Activated naive CD4-positive, alpha-beta T cell treated with anti-CD3 and anti-CD28 coated beads, Interleukin-2, amount 50 U/mL, for 24 hours (primary cell): ENCODE measurements at regions not wholly inside any gene's neighbourhood (a gene's known extent, or its start where the extent isn't known, plus 50 kb on each side); places are given as distances from the start of the nearest gene placed in this dataset.

Source experiments
- H3K27ac Mint-ChIP-seq: one replicate; pipeline ENCODE4 v1.8.0; 2021; ENCODE audit warnings: mild to moderate bottlenecking, mixed read lengths
- H3K27me3 Mint-ChIP-seq: one replicate; pipeline ENCODE4 v1.8.0; 2021; ENCODE audit warnings: mixed read lengths
- H3K36me3 Mint-ChIP-seq: one replicate; pipeline ENCODE4 v1.8.0; 2021; ENCODE audit warnings: mixed read lengths
- H3K4me1 Mint-ChIP-seq: one replicate; pipeline ENCODE4 v1.8.0; 2021; ENCODE audit warnings: mixed read lengths
- H3K4me3 Mint-ChIP-seq: one replicate; pipeline ENCODE4 v1.8.0; 2021; ENCODE audit warnings: mild to moderate bottlenecking, mixed read lengths
- H3K9me3 Mint-ChIP-seq: one replicate; pipeline ENCODE4 v1.8.0; 2021; ENCODE audit warnings: mixed read lengths

DNA sequence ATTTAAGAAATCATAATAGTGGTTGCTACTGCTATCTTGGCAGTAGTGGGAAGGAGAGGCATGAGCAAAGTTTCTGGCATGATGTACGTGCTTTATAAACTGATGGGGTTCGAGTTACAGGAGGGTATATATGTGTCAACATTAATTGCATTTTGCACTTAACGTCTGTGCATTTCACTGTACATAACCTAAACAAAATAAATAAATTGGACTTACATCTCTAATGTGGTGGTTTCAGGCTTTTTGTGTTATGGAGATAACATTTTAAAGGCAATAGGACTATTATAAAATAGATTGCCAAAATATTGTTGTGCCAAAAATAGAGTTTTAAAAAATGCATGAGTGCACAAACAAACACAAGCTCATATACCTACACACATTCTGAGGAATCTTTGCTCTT lies 1001.1 kb upstream of the GJE1 start:
- no peak overlapping the region for H3K4me3 Mint-ChIP-seq
- H3K9me3 Mint-ChIP-seq = no peaks in the 10 kb centered on the region
- H3K27me3 Mint-ChIP-seq = no peaks in the 10 kb centered on the region
- no peaks in the 10 kb centered on the region for H3K4me1 Mint-ChIP-seq
- no peak overlapping the region for H3K27ac Mint-ChIP-seq
- H3K36me3 Mint-ChIP-seq = no peaks in the 10 kb centered on the region

DNA sequence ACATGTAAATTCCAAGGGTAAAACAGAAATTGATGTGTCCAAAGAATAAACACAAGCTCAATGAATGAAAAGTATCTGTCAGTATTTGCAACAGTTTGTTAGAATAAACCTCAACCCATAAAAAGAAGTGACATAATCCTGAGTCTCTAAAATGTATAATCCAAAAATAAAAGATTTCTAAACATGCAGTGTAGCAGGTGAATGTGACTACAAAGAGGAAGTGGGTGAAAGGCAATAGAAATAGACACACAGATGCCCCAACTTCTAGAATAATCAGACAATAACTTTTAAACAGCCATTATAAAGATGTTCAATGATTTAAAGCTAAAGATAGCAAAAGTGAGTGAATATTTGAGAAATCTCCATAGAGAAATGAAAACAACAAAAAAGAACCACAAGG lies 1009.2 kb upstream of the GJE1 start:
- Mint-ChIP-seq H3K36me3 (no peaks in the 10 kb centered on the region), H3K27ac (no peak overlapping the region), H3K4me3 (no peak overlapping the region), H3K4me1 (no peaks in the 10 kb centered on the region), H3K27me3 (peaks cover 2% of the 10 kb centered on the region), H3K9me3 (no peaks in the 10 kb centered on the region)

DNA sequence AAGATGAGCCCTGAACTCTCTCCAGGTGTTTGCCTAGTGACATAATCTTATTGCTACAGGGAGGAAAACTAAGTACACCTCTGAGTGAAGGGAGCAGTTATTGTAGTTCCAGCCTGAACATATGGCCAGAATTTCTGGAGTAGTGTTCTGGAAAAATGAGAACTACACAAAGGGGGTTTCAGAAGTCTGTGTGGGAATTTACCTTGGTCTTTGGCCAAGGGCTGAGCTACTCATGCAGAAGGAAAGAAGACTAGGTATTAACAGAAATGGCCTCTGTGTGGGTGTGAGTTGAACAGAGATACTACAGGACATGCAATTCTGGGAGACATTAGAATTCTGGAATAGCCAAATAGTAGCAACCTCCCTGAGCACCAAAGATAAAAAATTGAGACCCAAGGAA lies 1009.7 kb upstream of the GJE1 start:
- H3K27me3 Mint-ChIP-seq = peaks cover 2% of the 10 kb centered on the region
- H3K36me3 Mint-ChIP-seq = no peaks in the 10 kb centered on the region
- H3K4me3 Mint-ChIP-seq = no peak overlapping the region
- no peaks in the 10 kb centered on the region for H3K9me3 Mint-ChIP-seq
- no peaks in the 10 kb centered on the region for H3K4me1 Mint-ChIP-seq
- no peak overlapping the region for H3K27ac Mint-ChIP-seq

DNA sequence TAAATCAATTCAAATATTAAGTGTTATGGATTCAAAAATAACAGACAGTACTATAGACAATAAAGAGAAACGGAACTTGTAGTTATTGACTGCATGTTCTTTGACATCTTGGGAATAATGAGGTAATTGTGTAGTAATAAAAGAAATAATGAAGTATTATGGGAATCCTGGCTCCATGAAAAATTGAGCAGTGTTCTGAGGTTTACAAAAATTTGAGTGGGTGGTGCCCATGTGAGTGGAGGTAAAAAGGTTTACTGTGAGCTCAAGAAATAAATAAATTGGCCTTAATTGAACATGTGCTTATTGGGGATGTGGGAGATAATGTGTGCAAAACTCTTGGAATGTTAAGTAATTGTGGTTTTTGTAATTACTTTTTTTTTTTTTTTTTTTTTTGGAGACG lies 1013.7 kb upstream of the GJE1 start:
- Mint-ChIP-seq H3K4me1 (no peaks in the 10 kb centered on the region), H3K27ac (no peak overlapping the region), H3K9me3 (no peaks in the 10 kb centered on the region), H3K4me3 (no peak overlapping the region), H3K36me3 (no peaks in the 10 kb centered on the region), H3K27me3 (peaks cover 2% of the 10 kb centered on the region)

DNA sequence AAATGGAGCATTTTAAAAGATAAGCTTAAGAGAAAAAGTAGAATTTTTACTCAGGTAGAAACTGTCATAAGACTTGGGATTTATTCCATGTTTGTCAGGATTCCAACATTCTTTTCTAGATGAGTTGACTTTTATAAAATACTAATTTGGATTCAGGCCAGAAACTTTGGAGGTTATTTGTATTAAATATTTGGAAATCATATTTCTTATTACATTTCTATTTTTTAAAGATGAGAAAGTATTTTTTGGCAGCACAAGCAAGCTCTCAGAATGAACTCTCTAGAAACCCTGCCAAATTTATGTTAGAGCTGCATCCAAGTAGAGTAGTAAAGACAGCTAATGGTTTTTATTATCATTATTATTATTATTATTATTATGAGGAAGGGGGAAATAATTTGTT lies 1014.9 kb upstream of the GJE1 start:
- Mint-ChIP-seq H3K4me1 (no peaks in the 10 kb centered on the region), H3K36me3 (no peaks in the 10 kb centered on the region), H3K27ac (no peak overlapping the region), H3K27me3 (peaks cover 3% of the 10 kb centered on the region), H3K4me3 (no peak overlapping the region), H3K9me3 (no peaks in the 10 kb centered on the region)

DNA sequence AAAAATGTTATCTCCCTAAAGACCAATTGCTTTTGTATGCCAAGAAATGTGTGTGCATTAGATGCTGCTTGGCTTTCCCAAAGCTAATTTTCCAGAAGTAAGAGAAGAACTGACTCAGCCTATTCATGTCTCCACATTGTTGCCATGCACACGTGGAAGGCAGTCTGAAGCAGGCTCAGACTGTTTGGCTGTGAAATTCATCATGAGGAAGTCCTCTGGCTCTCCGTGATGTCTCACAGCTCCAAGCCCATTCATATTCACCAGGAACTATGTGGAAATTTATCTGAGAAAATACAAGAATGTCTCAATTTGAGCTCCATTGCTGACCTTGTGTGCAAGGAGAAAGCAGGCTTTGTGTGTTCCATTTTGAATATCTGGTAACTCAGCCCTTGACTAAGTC lies 1022.2 kb upstream of the GJE1 start:
- Mint-ChIP-seq H3K36me3 (no peaks in the 10 kb centered on the region), H3K4me3 (no peak overlapping the region), H3K4me1 (no peaks in the 10 kb centered on the region), H3K27ac (no peak overlapping the region), H3K27me3 (peaks cover 2% of the 10 kb centered on the region), H3K9me3 (no peaks in the 10 kb centered on the region)

DNA sequence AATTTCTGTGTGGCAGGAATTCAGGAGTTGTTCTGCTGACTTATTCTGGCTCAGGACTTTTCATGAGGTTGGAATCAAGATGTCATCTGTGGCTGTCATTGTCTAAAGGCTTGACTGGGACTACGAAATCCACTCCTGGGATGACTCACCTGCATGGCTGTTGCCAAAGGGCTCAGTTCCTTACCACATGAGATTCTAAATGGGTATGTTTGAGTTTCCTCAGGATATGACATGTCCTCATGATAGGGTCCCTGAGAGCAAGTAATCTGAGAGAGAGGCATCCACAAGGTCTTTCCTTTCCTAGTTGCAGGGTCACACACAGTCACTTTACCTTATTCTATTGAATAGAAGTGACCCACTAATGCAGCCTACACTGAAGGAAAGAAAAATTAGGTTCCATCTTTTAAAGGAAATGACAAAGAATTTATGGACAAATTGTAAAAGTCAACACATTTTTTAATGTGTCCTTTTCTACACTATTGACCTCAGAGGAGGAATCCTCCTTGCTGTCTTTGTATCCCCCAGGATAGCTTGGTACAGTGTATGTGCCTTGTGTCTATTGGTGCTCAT lies 1025.0 kb upstream of the GJE1 start:
- Mint-ChIP-seq H3K36me3 (no peaks in the 10 kb centered on the region), H3K27ac (no peak overlapping the region), H3K27me3 (no peaks in the 10 kb centered on the region), H3K4me3 (no peak overlapping the region), H3K9me3 (no peaks in the 10 kb centered on the region), H3K4me1 (no peaks in the 10 kb centered on the region)

DNA sequence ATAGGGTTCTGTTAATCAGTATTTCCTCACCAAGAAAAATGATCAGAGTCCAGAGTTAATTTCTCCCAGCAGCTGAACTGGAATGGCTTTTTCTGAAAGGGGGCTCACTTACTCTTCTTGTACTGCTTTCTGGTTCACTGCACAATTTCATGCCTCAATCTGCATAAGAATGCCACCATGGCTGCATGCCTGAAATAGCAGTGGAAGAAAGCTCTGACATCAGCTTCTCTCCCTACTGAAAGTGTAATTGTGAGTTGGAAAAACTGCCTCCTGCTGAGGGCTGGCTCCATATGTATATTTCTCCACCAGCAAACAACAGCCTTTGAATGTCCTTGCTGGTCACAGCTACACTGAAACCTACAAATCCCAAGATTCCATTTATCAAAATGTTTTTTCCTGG lies 1027.2 kb upstream of the GJE1 start:
- Mint-ChIP-seq H3K27ac (no peak overlapping the region), H3K36me3 (no peaks in the 10 kb centered on the region), H3K9me3 (no peaks in the 10 kb centered on the region), H3K27me3 (peaks cover 3% of the 10 kb centered on the region), H3K4me1 (no peaks in the 10 kb centered on the region), H3K4me3 (no peak overlapping the region)

DNA sequence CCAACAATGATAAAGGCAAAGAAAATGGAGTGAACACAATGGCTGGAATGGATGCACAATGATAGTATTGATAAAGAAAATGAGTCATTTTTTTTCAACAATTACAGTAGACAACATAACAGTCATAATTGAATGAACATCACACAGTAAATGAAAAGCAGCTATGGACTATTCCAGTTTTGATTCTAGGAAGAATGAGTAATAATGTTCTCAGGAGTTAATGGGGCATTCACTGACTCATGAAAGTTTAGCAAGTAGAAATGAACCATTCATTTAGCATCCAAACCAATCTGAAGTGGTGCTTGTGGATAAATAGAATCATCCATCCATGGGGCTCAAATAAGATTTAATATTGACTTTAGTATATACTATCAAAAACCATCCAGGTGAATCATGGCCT lies 1029.5 kb upstream of the GJE1 start:
- Mint-ChIP-seq H3K4me1 (no peaks in the 10 kb centered on the region), H3K9me3 (no peaks in the 10 kb centered on the region), H3K27ac (no peak overlapping the region), H3K36me3 (no peaks in the 10 kb centered on the region), H3K27me3 (peaks cover 6% of the 10 kb centered on the region), H3K4me3 (no peak overlapping the region)

DNA sequence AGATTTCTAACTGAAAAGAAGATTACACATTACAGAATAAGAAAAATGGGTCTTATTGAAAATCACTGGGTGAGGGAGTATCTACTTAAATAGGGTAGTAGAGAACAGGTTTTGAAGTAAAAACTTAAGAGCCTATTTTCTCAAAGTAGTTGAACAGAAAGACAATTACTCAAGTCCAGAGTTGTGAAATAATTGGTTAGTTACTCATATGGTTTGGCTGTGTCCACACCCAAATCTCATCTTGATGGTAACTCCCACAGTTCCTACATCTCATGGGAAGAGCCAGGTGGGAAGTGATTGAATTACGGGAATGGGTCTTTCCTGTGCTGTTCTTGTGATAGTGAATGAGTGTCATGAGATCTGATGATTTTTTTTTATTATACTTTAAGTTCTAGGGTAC lies 1035.3 kb upstream of the GJE1 start:
- no peak overlapping the region for H3K27ac Mint-ChIP-seq

DNA sequence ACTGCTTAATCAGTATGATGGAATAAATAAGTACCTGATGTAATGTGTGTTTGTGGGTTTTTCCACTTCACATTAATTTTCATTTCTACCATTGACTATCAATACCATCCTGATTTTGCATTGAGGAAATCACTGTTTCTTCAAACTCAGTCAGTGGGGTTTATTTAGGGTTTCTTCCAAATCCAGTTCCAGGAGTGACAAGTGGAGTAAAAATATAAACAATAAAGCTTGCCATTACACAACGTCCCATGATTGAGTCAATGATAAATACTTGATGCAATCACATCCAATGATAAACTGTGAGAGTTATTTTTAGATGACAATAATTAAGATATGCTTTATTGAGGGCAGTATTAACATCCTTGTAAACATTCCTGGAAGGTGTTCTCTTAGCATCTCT lies 1037.4 kb upstream of the GJE1 start:
- Mint-ChIP-seq H3K4me1 (no peaks in the 10 kb centered on the region), H3K9me3 (no peaks in the 10 kb centered on the region), H3K36me3 (no peaks in the 10 kb centered on the region), H3K27ac (no peak overlapping the region), H3K27me3 (peaks cover 3% of the 10 kb centered on the region), H3K4me3 (no peak overlapping the region)

More for the DNA sequence above, 1035.3 kb upstream of the GJE1 start:
- Mint-ChIP-seq H3K4me3 (no peak overlapping the region), H3K4me1 (no peaks in the 10 kb centered on the region), H3K36me3 (no peaks in the 10 kb centered on the region), H3K27me3 (peaks cover 6% of the 10 kb centered on the region), H3K9me3 (no peaks in the 10 kb centered on the region)

DNA sequence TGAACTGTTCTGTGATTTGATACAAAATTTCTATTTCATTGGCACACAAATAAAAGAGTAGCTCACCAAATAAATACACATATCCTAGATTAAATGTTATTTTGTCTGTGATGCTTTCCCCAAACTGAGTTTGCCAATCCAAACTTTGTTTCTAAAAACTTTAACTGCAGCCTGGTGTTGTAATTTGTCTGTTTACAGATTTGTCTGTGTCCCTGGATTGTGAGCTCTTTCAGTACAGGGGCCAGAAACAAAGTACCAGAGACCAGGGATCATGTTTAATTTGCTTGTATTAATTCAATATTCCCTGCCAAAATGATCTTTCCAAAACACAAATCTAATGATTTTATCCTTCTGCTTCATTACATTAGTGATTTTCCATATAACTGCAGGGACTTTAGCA lies 1044.6 kb upstream of the GJE1 start:
- Mint-ChIP-seq H3K9me3 (no peaks in the 10 kb centered on the region), H3K4me1 (no peaks in the 10 kb centered on the region), H3K27ac (no peak overlapping the region), H3K36me3 (no peaks in the 10 kb centered on the region), H3K27me3 (no peaks in the 10 kb centered on the region), H3K4me3 (no peak overlapping the region)

DNA sequence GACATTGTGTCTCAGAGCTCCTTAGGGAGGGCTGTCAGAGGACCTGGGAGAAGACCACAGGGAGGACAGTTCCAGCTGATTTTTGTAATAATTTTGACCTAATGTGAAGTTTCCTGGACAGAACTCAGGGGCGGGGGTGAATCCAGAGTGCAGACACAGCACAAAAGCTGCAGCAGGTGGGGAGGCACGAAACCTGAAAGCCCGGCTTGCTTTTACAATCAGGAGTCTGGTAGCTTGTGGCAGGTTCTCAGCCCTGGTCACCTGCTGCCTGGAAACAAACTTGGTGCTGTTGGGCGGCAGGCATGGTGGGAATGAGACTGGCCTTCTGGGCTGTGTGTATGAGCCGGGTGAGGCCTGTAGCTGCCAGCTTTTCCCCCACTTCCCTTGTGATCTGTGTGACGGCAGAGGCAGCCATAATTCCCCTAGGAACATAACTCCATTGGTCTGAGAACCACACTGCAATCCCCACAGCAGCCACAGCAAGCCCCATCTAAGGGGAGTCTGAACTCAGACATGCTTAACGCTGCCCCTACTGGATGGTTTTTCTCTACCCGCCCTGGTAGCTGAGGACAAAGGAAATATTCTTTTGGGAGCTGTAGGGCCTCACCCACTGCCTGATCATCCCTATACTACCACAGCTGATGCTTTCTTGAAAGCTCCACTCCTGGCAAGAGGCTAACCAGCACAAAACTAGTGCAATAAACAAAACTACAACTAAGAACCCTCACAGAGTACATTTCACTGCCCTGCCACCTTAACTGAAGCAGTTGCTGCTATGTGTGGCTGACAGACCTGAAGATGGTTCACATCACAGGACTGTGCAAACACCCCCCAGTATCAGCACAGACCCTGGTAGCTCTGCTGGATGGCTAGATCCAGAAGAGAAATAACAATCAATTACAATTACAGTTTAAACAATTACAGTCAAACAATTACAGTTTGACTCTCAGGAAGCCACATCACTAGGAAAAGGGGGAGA lies 1055.1 kb upstream of the GJE1 start:
- H3K27me3 Mint-ChIP-seq = peaks cover 4% of the 10 kb centered on the region
- no peaks in the 10 kb centered on the region for H3K4me1 Mint-ChIP-seq
- H3K4me3 Mint-ChIP-seq = no peak overlapping the region
- H3K36me3 Mint-ChIP-seq = no peaks in the 10 kb centered on the region
- no peaks in the 10 kb centered on the region for H3K9me3 Mint-ChIP-seq
- no peak overlapping the region for H3K27ac Mint-ChIP-seq

DNA sequence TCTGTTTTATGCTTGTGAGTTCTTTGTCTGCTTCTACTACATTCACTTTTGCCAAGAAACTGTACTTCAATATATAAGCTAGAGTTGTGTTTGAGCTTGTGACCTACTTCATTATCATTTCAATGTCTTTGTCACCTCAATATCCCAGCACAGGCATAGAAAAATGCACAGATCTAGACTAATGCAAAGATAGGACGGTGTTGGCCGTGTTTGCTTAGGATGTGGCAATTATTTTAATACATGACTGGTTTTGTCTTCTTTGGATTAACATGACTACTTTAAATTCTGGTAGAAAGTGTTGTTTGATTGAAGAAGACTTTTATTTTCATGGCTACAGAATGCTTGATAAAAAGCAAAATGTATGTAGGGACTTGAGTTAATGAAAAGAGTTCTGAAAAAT lies 1075.0 kb upstream of the GJE1 start:
- Mint-ChIP-seq H3K36me3 (no peaks in the 10 kb centered on the region), H3K27me3 (peaks cover 4% of the 10 kb centered on the region), H3K4me3 (no peak overlapping the region), H3K27ac (no peak overlapping the region), H3K4me1 (no peaks in the 10 kb centered on the region), H3K9me3 (no peaks in the 10 kb centered on the region)

DNA sequence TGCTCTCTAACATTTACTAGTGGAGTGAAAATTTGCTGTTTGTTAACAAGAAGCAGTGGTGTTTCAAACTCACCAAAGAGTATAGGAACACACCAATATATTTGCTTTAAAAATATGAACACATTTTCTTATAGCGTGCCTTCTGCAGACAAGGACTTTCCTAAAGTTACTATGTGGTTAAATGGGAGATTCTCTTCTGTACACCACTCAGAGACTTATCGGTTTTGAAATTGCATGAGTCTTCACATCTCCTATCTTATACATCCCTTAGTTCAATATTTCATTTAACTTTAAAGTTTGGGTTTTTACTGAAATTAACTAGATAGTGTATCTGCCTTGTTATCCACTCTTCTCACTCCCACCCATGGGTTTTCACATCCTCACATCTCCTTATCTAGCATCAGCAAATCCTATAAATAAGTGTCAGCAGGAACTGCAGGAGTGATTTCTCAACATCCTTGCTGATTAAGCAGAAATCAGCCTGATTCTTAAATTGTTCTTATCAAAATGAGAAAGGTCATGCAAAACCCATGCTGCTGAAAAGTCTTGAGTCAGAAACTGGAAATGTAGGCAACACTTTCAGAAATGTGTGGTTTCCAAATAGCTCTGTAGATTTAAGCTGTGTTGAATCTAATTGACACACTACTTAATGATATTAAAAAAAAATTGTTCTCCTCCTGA lies 1075.6 kb upstream of the GJE1 start:
- H3K27ac Mint-ChIP-seq = no peak overlapping the region

DNA sequence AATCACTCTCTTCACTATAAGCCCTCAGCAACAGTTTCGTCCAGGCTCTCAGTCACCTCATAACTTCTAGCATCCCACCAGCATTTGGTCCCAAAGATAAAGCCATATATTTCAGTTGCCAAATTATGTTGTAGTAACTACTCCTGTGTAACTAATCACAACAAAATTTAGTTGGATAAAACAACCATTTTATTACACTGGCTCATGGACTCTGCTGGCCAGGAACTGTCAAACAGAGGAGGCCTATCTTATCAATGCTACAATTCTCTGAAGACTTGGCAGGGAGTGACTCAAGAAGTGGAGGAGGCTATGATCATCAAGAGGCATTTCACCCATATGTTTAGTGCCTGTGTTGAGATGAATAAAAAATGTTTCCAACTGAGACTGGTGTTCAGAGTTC lies 1082.3 kb upstream of the GJE1 start:
- H3K36me3 Mint-ChIP-seq = no peaks in the 10 kb centered on the region

More for the DNA sequence above, 1075.6 kb upstream of the GJE1 start:
- peaks cover 4% of the 10 kb centered on the region for H3K27me3 Mint-ChIP-seq
- no peak overlapping the region for H3K4me3 Mint-ChIP-seq
- H3K4me1 Mint-ChIP-seq = no peaks in the 10 kb centered on the region
- no peaks in the 10 kb centered on the region for H3K9me3 Mint-ChIP-seq
- no peaks in the 10 kb centered on the region for H3K36me3 Mint-ChIP-seq

More for the DNA sequence above, 1082.3 kb upstream of the GJE1 start:
- no peaks in the 10 kb centered on the region for H3K27me3 Mint-ChIP-seq
- no peak overlapping the region for H3K4me3 Mint-ChIP-seq
- H3K27ac Mint-ChIP-seq = no peak overlapping the region
- H3K9me3 Mint-ChIP-seq = no peaks in the 10 kb centered on the region
- H3K4me1 Mint-ChIP-seq = no peaks in the 10 kb centered on the region
